GM12873 (cell line): ENCODE measurements at regions not wholly inside any gene's neighbourhood (a gene's known extent, or its start where the extent isn't known, plus 50 kb on each side); places are given as distances from the start of the nearest gene placed in this dataset.

ENCODE experiments used
- CTCF ChIP-seq: IDR thresholded peaks from 2 replicates; pipeline ENCODE4 v1.5.1; 2012; ENCODE audit warnings: low read depth, mild to moderate bottlenecking, moderate library complexity, low read length, control low read depth; ENCODE audit not compliant: insufficient read depth; ENCODE audit errors: missing control alignments

DNA sequence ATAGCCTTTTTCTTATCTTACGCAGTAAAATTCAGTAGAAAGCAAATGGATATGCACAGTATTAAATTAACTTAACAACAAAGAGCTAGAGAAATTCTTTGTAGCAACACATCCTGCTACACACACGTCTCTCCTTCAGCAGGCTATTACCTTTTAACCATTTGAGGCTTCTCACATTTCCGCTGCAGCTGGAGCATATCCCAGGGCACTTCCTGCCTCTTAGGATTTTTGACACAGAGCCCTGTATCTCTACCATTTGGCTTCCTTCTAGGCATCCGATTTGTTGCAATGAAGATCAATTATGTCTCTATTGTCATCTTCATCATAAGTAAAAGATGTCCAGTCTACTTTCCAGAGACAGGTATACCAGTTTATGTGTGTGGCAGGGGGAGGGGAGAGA, 292.4 kb upstream of the CBLB start:
- TF ChIP-seq CTCF = no peak

- no peak for TF ChIP-seq CTCF
Observed at GRCh38 chr3:106167728-106168127, 298.9 kb upstream of the CBLB start.

- no peak for TF ChIP-seq CTCF
Observed at GRCh38 chr3:106168962-106169750, 300.3 kb upstream of the CBLB start.

- no peak for TF ChIP-seq CTCF
Observed at GRCh38 chr3:106170636-106171035, 301.8 kb upstream of the CBLB start.

DNA sequence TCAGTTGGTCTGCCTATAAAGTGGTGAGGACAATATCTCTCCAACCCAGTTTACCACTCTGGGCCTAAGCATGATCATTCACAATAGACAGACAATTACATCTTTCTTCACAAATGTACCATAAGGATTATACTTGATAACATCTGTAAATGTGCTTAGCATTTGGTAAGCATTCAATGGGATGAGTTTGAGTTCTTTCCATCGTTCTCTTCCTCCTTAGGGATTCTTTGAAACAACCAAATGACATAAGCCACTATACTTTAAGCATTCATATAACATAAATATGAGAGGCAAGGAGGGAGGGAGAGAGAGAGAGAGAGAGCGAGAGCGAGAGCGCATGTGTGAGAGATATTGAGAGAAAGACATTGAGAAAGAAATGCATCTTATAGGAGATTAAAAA, 303.3 kb upstream of the CBLB start:
- TF ChIP-seq CTCF = no peak

- no peak for TF ChIP-seq CTCF
Observed at GRCh38 chr3:106172780-106173179, 304.0 kb upstream of the CBLB start.

DNA sequence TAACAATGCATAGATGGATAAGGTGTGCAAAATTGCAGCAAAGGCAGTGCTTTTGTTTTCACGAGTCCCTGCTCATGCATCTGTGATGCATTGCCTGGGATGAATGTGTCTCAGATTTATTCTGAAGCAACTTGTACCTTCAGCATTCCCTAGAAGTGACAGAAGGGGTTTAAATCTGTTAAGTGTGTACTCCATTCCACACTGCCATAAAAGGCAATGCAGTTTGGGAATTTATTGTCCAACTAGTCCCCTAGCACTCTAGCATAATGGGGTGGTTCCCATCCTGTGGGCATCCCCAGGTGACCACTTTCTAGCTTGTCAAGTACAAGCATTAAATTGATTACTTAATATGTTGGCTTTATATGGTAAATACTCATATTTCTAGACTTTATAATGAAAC, 306.5 kb upstream of the CBLB start:
- no peak for TF ChIP-seq CTCF
